HG02588 (cell line): ENCODE measurements at regions not wholly inside any gene's neighbourhood (a gene's known extent, or its start where the extent isn't known, plus 50 kb on each side); places are given as distances from the start of the nearest gene placed in this dataset.
"Not testable (repeated sequence)": the region's sequence is repeated elsewhere in the genome, so short reads cannot be mapped to it uniquely, and the experiment has no call there.

Experiments
- ATAC-seq: cut with Tn5 transposase; IDR thresholded peaks from one replicate; pipeline ENCODE4 v1.9.1; 2021; ENCODE audit warnings: mild to moderate bottlenecking, moderate library complexity; ENCODE audit not compliant: unreplicated experiment

DNA sequence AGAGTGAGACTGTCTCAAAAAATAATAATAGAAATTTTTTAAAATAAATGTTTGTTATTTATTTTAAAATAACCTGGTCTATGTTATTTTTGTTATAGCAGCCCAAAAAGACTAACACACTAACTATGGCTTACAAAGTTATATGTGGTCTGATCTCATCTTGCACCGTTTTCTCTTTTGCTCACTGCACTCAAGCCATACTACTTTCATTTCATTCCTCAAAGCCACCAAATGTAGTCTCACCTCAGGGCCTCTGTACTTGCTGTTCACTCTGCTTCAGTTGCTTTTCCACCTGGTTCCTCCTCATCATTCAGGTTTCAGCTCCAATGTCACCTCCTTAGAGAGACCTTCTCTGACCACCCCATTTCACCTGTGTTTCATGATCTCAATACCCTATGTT is 55.2 kb upstream of the MDM1 start:
- ATAC-seq, result no peak

DNA sequence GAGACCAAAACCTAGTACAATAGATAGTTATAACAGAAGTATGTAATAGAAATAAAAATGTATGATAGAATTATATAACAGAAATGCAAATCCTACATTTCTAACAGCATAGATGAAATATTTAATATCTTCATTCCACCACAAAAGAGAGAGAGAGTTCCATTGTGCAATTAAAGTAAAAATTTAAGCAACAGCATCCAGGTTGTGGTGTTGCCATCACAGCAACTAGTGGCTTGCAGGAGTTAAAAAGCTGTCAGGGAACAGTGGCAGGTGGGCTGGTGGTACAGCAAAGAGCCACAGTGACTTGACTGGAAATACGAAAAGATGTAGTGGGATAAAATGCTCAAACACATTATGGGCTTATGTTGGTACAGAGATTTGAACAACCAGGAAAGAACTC is 57.1 kb upstream of the MDM1 start:
- no peak for ATAC-seq

DNA sequence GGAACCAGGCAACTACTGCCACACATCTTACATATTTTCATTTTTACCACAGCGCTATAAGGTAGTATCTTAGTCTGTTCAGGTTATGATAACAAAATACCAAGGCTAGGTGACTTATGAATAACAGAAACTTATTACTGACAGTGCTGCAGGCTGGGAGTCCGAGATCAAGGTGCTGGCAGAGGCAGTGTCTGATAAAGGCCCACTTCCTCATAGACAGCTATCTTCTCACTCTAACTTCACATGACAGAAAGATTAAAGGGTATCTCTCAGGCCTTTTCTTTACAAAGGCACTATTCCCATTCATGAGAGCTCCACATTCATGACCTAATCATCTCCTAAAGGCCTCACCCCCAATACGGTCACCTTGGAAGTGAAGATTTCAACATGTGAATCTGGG is 59.8 kb upstream of the MDM1 start:
- ATAC-seq, result no peak

DNA sequence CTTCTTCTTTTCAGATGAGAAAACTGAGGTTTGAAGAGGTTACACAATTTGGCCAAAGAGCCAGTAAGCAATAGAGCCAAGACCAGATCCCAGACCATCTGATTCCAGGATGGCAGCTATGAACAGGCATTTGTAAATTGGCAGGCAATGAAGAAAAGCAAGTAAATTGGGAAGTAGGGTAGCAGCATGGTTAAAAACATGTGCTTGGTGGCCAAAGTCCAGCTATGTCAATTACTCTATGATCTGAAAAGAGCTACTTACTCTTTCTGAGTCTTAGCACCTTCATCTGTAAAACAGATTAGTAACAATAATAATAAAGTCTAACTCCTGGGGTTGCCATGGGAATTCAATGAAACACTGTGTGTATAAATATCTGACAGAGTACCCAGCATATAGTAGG is 60.2 kb upstream of the MDM1 start:
- no peak for ATAC-seq

DNA sequence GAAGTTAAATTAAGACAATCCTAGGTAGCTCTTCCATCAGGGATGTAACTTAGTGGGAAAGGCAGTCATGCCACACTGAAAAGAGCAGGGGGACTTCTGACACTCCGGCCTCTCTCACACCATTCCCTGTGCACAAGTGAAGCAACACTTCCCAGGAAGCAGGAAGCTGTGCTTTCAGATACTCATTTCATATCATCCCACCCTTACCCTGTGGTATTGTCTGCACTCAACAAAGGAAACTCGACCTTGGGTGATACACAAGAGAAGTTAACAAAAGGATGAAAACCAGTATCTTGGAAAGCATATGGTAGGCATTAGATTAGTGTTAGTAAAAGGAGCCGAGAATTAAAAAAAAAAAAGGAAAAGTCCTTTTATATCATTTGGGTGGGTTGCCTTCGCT is 61.3 kb upstream of the MDM1 start:
- ATAC-seq, result no peak

DNA sequence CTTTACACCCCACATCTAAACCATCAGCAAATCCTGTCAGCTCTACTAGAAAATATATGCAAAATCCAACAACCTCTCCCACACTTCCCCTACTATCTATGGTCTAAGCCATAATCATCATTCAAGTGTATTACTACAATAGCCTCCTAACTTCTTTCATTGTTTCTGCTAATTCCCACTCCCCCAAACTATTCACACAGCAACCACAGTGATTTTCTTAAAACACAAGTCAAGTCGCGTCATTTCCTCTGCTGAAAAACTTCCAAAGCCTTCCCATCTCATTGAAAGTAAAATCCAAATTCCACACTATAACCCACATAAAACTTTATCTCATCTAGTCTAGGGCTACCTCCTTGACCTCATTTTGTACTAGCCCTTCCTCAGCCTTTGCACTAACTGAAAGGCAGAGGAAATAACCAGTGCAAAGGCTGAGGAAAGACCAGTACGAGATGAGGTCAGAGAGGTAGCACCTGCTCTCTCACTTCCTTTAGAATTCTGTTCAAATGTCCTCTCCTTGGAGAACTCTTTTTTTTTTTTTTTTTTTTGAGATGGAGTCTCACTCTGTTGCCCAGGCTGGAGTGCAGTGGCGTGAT is 65.5 kb upstream of the MDM1 start:
- ATAC-seq, result no peak

DNA sequence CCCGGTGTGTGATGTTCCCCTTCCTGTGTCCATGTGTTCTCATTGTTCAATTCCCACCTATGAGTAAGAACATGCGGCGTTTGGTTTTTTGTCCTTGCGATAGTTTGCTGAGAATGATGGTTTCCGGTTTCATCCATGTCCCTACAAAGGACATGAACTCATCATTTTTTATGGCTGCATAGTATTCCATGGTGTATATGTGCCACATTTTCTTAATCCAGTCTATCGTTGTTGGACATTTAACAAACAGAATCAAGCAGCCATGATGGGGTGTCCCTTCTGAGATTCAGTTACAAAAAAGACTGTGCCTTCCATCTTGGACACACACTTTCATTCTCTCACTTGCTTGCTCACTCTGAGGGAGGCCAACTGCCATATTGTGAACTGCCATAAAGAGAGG is 66.5 kb upstream of the MDM1 start:
- not testable (repeated sequence) for ATAC-seq

DNA sequence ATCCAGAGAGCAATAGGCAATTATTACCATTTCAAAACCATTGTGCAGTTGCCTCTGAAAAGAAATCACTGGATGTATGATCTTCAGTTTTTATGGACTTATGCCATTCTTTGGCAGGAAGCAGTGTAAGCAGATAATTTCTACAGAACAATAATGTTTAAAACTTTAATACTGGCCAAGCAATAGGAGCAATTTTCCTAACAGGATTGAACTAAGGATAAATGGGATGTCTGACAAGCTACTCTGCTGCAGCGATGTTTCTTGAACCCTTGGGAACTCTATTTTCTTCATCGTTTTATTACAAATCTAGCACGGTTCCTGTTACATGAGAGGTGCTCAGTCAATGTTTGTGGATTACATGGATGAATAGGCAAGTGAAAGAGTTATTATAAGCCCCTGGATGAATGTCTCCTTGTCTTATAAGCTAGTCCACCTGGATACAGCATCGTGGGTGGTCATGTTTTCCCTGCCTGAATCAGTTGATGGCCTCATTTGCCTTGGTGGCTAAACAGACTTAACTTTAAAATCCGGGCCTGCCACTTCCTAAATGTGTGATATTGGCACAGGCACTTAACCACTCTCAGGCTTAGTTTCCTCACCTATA is 68.2 kb upstream of the MDM1 start:
- no peak for ATAC-seq

DNA sequence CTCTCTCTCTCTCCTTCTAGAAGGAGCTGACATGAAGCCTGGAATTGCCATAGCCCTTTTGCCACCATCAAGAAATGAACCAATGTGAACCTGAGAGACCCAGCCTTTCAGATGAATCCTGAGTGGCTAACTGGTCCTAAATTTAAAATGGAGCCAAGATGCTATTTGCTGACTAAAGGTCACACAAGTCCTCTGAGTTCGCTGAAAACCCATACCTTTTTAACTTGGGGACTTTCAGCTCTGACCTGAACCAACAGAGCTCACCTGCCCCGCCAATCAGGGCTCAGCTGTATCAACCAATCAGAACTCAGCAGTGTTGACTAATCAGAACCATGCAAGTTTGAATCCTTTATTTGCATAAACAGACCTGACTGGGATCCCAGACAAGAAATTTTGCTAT is 70.3 kb upstream of the MDM1 start:
- ATAC-seq, result no peak

DNA sequence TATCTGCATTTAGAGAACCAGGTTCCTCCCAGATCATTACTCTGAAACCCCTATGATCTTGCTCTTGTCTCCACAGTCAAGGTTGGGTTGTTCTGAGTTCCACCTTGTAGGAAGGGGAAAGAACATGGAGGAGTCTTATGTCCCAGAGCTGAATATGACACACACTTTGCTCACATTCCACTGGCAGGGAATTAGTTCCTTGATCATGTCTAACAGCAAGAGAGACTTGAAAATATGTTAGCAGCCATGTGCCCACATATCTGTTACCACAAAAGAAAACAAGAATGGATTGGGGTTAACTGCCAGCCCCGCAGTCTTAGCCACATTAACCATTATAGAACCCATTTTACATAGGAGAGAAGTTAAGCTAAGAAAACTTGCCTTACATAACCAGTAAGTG is 71.1 kb upstream of the MDM1 start:
- ATAC-seq, result no peak

DNA sequence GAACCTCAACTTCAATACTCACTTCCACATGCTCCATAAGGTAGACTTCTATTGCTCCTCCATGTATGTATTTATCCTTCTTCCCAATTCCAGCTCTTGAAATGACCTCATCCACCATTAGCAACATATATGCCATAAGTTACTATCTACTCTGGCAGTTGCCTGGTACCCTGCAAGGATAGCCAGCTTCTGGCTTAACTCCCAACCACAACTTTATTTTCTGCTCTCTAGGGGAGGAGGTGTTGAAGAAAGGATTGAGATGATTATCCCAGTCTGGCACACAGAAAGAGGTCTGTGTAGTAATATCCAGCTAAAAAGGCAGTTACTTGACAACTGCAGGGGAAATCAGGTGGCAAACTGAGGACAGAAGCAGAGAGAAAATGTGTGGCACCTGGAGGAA is 71.5 kb upstream of the MDM1 start:
- no peak for ATAC-seq

DNA sequence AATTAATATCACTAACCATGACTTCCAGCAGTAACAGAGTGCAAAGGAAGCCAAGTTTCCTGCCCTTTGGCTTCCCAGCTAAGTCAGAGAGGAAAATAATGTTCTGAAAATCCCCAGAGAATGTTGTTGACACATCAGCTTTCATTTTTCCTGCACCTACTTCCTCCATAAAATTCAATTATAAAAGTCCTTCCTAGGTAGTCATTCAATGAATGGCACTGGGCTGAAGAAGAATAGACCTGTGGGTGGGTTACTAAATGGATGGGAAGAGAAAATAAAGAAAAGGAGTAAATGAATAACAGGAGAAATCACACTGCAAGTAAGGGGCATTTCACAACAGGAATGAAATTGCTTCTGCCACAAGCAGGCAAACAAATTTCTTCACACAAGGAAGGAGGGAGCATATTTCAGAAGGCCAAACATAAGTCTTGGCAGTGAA is 73.2 kb upstream of the MDM1 start:
- ATAC-seq, result no peak

DNA sequence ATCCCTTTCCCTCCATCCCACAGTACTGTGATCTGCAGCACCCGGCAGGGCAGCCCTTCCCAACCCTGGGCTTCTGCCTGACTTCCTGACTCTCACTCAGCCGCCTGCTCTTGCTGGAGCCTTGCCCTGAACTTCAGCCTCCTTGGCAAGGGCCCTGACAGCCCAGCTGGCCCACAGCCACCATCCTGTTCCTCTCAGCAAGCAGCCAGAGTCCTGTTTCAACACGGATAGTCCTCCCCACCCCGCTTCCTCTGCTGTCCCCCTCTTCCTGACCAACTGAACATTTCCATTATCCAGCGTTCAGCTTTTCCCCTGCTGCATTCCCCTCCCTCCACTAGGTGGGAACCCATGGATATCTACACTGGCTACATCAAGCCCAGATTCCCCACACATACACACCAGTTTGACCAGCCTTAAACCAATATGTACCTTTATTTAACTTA is 74.0 kb upstream of the MDM1 start:
- no peak for ATAC-seq

DNA sequence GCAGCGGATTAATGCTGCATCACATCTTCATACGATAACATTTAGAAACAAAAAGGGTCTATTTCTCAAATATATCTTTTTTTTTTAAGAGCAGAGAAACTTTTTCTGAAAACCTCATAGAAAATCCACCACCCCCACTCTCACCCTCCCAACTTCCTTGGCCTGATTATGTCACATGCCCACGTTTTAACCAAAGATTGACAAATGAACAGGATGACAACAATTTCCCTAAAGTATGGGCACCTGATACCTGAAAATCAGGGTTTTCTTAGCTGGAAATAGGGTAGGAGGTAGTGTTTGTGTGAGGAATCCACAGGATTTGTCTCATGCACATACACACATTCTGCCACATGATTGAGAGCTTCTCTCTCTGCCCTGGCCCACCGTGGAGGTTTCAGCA is 74.7 kb upstream of the MDM1 start:
- ATAC-seq, result no peak

DNA sequence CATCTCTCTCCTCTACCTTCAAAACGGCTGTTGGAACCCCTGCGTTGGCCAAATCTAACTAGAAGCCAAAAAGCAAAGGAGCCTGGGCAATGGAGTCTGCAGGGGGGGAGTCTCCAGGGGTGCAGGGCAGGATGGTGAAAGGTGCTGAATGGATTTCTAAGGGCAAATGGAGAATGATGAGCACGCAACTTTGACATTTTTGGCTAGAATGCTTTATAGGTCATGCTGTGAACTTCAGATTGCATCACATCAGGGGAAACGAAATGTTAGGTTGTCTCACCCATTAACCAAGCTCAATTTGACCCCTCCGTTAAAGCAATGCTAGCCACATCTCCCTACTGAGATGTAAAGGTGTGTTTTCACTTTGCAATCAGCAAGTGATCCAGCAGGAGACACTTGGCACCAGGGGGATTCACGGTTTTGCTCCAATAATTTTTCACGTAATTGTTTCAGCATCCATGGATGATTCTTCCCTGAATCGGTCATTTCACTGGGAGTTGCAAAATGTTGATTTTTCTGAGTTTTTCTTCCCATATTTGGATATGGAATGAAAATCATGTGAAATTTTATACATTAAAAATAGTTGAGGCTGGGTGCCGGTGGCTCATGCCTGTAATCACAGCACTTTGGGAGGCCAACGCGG is 78.0 kb upstream of the MDM1 start:
- no peak for ATAC-seq

DNA sequence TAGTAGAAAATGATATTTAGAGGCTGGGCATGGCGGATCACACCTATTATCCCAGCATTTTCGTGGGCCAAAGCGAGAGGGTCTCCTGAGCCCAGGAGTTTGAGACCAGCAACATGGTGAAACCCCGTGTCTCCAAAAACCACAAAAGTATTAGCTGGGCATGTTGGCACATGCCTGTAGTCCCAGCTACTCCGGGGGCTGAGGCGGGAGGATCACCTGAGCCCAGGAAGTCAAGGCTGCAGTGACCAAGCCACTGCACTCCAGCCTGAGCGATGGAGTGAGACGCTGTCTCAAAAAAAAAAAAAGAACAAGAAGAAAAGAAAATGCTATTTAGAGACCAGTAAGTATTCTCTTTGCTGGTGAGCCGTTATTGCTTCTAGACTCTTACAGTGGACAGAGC is 79.2 kb upstream of the MDM1 start:
- no peak for ATAC-seq

DNA sequence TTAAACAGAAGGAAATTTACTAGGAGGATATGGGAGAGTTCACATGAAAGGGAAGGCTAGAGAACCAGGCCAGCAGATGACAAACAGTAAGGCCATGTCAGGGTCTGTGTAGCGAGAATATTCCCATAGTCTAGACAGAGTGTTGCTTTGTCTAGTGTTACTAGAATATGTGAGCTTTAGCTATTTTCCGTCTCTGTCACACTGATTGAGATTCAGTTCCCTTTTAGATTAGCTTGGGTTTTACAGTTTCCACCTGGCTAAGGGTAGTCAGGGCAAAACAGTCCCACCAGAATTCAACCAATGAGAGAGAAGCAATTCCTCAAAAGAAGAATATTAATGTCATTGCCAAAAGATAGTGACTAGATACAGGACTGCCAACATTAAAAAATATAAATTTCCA is 82.8 kb upstream of the MDM1 start:
- ATAC-seq, result no peak

DNA sequence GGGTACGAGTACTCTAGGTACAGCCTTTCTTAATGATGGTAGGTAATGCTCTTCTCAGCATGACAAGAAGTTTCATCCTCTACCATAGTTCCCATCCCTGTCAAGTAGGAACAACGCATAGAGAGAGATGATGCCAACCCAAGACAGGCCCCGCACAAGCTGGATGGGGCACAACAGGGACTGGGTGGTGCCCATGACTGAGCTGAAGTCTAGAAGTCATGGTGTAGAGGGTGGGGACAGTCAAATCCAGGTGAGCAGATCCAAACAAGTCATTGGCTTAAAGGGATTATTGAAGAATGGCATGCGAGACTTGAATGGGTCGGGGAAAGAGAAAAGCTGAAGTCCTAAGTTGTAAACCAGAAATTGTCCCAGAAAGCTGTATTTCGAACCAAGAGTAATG is 84.2 kb upstream of the MDM1 start:
- ATAC-seq, result no peak

DNA sequence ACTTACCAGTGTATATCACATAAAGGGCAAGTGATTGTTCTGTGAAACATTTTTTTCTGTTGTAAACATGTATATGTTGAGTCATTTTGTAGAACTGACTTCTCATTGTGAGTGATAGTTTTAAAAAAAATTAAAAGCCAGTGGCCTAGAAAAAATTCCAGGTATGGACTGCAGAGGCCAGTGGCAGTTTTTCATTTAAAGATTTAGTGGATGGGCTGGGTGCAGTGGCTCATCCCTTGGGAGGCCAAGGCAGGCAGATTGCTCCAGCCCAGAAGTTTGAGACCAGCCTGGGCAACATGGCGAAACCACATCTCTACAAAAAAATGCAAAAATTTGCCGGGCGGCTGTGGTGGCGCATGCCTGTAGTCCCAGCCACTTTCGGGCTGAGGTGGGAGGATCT is 84.7 kb upstream of the MDM1 start:
- ATAC-seq, result no peak

DNA sequence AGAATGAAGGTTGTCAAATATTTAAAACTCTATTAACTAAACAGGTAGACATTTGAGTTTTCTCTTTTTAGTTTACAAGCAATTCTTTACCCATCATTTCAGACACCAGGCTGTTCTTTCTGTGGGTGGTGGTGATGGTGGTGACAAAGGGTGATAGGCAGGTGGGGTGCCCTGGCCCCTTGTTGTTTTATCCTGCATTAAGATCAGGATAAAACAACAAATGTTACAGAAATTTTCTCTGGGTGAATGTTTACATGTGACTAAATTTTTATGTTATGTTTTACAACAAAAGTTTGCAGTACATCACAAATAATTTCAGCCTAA is 85.9 kb upstream of the MDM1 start:
- no peak for ATAC-seq

DNA sequence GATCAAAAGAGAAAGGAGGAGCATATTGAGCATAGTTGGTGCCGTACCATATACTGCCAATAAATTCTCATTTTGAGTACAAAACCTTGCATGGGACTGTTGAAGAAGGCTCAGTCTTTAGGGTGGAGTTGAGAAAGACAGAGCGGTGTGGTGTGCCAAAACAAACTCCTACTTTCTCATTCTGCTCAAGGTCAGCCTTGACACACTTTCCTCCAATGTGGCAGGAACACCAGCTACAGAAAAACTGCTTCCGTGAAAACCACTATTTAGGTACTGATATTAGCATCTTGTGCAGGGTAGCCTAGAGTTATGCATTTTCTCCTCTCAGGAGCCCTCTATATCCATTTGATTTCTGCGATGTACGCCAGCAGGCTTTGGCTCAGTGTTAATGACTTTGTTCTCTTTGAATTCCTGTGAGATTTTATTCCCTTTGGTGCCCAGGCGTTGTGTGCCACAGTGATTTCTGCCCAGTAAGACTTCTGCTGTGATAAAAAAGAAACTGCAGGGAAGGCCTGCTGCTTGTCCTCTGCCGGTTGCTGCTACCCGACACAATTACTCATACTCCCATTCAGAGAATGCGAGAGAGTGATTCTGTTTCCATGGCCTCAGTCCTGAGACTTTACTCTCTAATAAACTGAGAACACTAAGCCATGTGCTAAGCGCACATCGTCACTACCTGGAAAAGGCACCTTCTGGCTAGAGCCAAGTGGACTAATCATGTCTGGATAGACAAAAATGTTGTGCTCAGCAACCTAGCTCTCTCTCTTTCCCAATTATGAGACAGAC is 88.3 kb upstream of the MDM1 start:
- ATAC-seq, result no peak

DNA sequence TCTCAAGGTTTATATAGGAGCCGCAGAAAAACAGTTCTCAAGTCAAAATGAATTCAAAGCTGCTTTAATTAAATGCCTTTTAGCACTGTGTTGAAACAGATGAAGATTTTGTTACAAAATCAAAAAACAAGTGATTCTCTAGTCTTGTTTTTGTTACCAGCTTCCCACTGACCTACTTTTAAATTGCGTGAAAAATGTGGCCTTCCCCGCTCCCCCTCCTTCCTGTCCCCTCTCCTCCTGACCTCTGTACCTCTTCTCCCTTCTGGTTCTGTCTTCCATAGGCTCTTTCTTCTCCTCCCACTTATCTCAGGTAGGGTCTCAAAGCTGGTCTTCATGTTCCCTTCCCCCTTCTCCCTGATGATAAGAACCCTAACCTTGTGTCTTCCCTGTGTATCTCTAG is 90.0 kb upstream of the MDM1 start:
- ATAC-seq, result no peak
